CD8-positive, alpha-beta memory T cell (primary cell): ENCODE measurements at regions not wholly inside any gene's neighbourhood (a gene's known extent, or its start where the extent isn't known, plus 50 kb on each side); places are given as distances from the start of the nearest gene placed in this dataset.

Source experiments
- CTCF ChIA-PET: fragments of 350-600 bp; sonication (Branson Sonifier 250); formaldehyde crosslinking; loops from one replicate; lab custom pipeline; 2021; ENCODE audit warnings: antibody characterized with exemption; lab: Charles Lee
- POLR2A ChIA-PET: fragments of 350-600 bp; sonication (Branson Sonifier 250); formaldehyde crosslinking; loops from one replicate; lab custom pipeline; 2021; ENCODE audit warnings: antibody characterized with exemption; lab: Charles Lee
- DNase-seq, 5 donors: peaks; one replicate each; pipeline versions ENCODE4 v3.0.0 to v3.0.0-alpha.2; 2020 to 2022; ENCODE audit warnings: mixed read lengths in 1 of 5
- H3K27ac ChIP-seq: one replicate; pipeline ENCODE4 v1.7.0; 2013; ENCODE audit warnings: low read depth, mild to moderate bottlenecking, low read length, moderate library complexity
- H3K27me3 ChIP-seq: 2 replicates; pipeline ENCODE4 v1.7.0; 2013; ENCODE audit warnings: low read length, mild to moderate bottlenecking; ENCODE audit not compliant: insufficient read depth, poor library complexity, severe bottlenecking
- H3K36me3 ChIP-seq: 2 replicates; pipeline ENCODE4 v1.7.0; 2013; ENCODE audit warnings: mild to moderate bottlenecking, low read length, moderate library complexity; ENCODE audit not compliant: insufficient read depth
- H3K4me1 ChIP-seq: 2 replicates; pipeline ENCODE4 v1.7.0; 2013; ENCODE audit warnings: mild to moderate bottlenecking, low read length, moderate library complexity; ENCODE audit not compliant: insufficient read depth
- H3K4me3 ChIP-seq: 2 replicates; pipeline ENCODE4 v1.7.0; 2013; ENCODE audit warnings: mild to moderate bottlenecking, low read length
- H3K9me3 ChIP-seq: 2 replicates; pipeline ENCODE4 v1.7.0; 2013; ENCODE audit warnings: mild to moderate bottlenecking, low read length
- H3K27ac Mint-ChIP-seq, 8 donors: one replicate each; pipeline ENCODE4 v1.8.0; 2020 to 2021; ENCODE audit warnings: mixed read lengths in 8 of 8, mild to moderate bottlenecking in 6 of 8, inconsistent platforms in 3 of 8, moderate library complexity in 3 of 8
- H3K27me3 Mint-ChIP-seq, 2 donors: one replicate each; pipeline ENCODE4 v1.8.0; 2020 to 2021; ENCODE audit warnings: mixed read lengths in 2 of 2, mild to moderate bottlenecking in 1 of 2, moderate library complexity in 1 of 2
- H3K36me3 Mint-ChIP-seq, 3 donors: one replicate each; pipeline ENCODE4 v1.8.0; 2020 to 2021; ENCODE audit warnings: mixed read lengths in 3 of 3, inconsistent platforms in 1 of 3, mild to moderate bottlenecking in 1 of 3
- H3K4me1 Mint-ChIP-seq, 3 donors: one replicate each; pipeline ENCODE4 v1.8.0; 2020 to 2021; ENCODE audit warnings: mixed read lengths in 3 of 3, inconsistent platforms in 1 of 3, mild to moderate bottlenecking in 1 of 3
- H3K4me3 Mint-ChIP-seq, 7 donors: one replicate each; pipeline ENCODE4 v1.8.0; 2020 to 2021; ENCODE audit warnings: mixed read lengths in 7 of 7, mild to moderate bottlenecking in 6 of 7, moderate library complexity in 4 of 7, inconsistent platforms in 2 of 7
- H3K9me3 Mint-ChIP-seq, 5 donors: one replicate each; pipeline ENCODE4 v1.8.0; 2020 to 2022; ENCODE audit warnings: mixed read lengths in 5 of 5, mild to moderate bottlenecking in 3 of 5, moderate library complexity in 2 of 5, inconsistent platforms in 1 of 5

DNA sequence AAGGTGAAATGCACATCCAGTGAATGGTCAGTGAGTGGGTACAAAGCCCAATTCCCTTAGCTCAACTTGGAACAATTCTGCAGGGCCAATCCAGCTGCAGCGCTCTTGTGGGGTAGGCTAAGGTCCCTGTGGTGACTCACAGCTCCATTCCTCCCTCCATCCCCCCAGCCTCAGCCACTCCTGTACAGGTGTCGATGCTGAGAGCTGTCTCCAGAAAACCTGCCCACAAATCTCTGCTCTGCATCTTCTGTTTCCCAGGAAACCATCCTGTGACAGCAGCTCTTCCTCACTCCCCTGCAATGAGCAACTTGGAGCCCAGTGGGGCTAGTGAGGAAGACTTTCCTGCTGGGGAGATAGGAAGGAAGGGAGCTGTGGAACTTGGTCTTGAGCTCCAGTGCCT, 244.7 kb upstream of the GPR26 start:
- no peak overlapping the region for H3K4me3 Mint-ChIP-seq
- no peaks in the 10 kb centered on the region for H3K27me3 ChIP-seq
- H3K9me3 Mint-ChIP-seq, result peaks cover 0 to 3% (median 0%) of the 10 kb centered on the region in 5 donors
- ChIA-PET CTCF (no interaction called here), POLR2A (no interaction called here)
- peaks cover 24 to 41% of the 10 kb centered on the region in 2 donors for H3K27me3 Mint-ChIP-seq
- H3K4me1 ChIP-seq, result no peaks in the 10 kb centered on the region
- H3K9me3 ChIP-seq, result no peaks in the 10 kb centered on the region
- no peak for DNase-seq
- H3K27ac ChIP-seq, result no peak overlapping the region
- H3K27ac Mint-ChIP-seq, result no peak overlapping the region
- no peak overlapping the region for H3K4me3 ChIP-seq
- no peaks in the 10 kb centered on the region for H3K36me3 ChIP-seq
- H3K36me3 Mint-ChIP-seq, result peaks cover 0 to 6% (median 0%) of the 10 kb centered on the region in 3 donors
- H3K4me1 Mint-ChIP-seq, result no peaks in the 10 kb centered on the region

DNA sequence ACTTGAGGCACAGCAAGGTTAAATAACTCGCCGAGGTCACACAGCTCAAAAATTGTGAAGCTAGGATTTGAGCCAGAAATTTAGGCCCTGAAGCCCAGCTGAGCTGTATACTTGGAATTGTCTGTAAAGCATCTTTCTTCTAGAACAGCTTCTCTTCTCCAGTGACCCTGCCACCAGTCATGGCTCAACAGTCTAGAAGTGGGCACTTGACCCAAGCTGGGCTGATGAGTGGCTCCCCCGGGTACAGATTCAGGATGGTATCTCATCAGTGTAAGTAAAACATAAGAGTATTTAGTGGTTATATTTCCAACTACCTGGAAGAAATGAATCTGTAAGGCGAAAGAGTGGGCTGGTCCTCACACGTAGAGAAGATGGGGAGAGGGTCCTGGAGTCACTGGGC, 243.9 kb upstream of the GPR26 start:
- no peak overlapping the region for H3K4me3 Mint-ChIP-seq
- H3K9me3 ChIP-seq, result no peaks in the 10 kb centered on the region
- H3K36me3 ChIP-seq, result no peaks in the 10 kb centered on the region
- H3K36me3 Mint-ChIP-seq, result peaks cover 0 to 6% (median 0%) of the 10 kb centered on the region in 3 donors
- H3K27ac Mint-ChIP-seq, result no peak overlapping the region
- H3K4me3 ChIP-seq, result no peak overlapping the region
- DNase-seq, result no peak
- CTCF ChIA-PET, result no interaction called here
- no peaks in the 10 kb centered on the region for H3K4me1 Mint-ChIP-seq
- no peak overlapping the region for H3K27ac ChIP-seq
- peaks cover 0 to 3% (median 0%) of the 10 kb centered on the region in 5 donors for H3K9me3 Mint-ChIP-seq
- no peaks in the 10 kb centered on the region for H3K27me3 ChIP-seq
- peaks cover 22 to 39% of the 10 kb centered on the region in 2 donors for H3K27me3 Mint-ChIP-seq
- H3K4me1 ChIP-seq, result no peaks in the 10 kb centered on the region
- POLR2A ChIA-PET, result no interaction called here

DNA sequence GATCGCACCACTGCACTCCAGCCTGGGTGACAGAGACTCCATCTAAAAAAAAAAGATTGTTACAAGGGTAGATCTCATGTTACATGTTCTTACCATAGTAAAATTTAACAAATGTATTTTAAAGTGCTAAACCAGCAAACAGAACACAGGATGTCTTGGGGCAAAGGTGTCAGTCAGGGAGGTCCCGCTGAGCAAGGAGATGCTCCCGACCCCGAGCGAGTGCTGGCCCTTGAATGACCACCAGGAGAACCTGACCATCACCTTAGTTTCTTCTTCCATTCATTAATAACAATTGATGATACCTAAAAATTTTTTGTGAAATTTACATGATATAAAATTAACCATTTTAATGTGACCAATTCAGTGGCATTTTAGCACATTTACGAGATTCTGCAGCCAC, 241.6 kb upstream of the GPR26 start:
- ChIA-PET POLR2A (no interaction called here), CTCF (no interaction called here)
- no peaks in the 10 kb centered on the region for H3K27me3 ChIP-seq
- H3K4me3 ChIP-seq, result no peak overlapping the region
- H3K4me1 Mint-ChIP-seq, result no peaks in the 10 kb centered on the region
- H3K27me3 Mint-ChIP-seq, result peaks cover 16 to 39% of the 10 kb centered on the region in 2 donors
- DNase-seq, result no peak
- H3K27ac ChIP-seq, result no peak overlapping the region
- no peak overlapping the region for H3K27ac Mint-ChIP-seq
- no peaks in the 10 kb centered on the region for H3K36me3 ChIP-seq
- H3K36me3 Mint-ChIP-seq, result peaks cover 0 to under 1% (median 0%) of the 10 kb centered on the region in 3 donors
- no peaks in the 10 kb centered on the region for H3K9me3 Mint-ChIP-seq
- H3K4me3 Mint-ChIP-seq, result no peak overlapping the region
- H3K9me3 ChIP-seq, result no peaks in the 10 kb centered on the region
- no peaks in the 10 kb centered on the region for H3K4me1 ChIP-seq

DNA sequence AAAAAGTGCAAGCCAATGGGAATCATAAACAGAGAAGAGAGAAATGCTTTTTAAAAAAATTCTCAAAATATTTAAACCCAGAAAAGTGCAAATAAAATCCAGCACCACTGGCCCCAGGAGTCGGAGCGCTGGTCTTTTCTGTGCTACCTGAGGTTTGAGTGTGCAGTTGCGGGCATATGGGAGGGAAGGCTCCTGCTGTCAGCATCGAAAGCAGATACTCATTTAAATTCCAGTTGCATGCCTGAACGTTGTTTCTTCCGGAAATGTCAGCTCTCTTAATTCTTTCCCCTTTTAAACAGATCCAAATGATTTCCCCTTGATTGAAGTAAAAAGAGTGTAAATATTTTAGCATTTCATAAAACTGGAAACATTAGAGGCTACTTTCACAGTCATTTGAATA, 240.5 kb upstream of the GPR26 start:
- Histone ChIP-seq H3K27ac (no peak overlapping the region), H3K9me3 (no peaks in the 10 kb centered on the region), H3K36me3 (no peaks in the 10 kb centered on the region), H3K27me3 (no peaks in the 10 kb centered on the region), H3K4me3 (no peak overlapping the region), H3K4me1 (no peaks in the 10 kb centered on the region)
- ChIA-PET CTCF (no interaction called here), POLR2A (no interaction called here)
- Mint-ChIP-seq H3K9me3 (no peaks in the 10 kb centered on the region), H3K4me1 (no peaks in the 10 kb centered on the region), H3K36me3 (no peaks in the 10 kb centered on the region), H3K27ac (no peak overlapping the region), H3K27me3 (peaks cover 17 to 33% of the 10 kb centered on the region in 2 donors), H3K4me3 (no peak overlapping the region)
- DNase-seq, result no peak

DNA sequence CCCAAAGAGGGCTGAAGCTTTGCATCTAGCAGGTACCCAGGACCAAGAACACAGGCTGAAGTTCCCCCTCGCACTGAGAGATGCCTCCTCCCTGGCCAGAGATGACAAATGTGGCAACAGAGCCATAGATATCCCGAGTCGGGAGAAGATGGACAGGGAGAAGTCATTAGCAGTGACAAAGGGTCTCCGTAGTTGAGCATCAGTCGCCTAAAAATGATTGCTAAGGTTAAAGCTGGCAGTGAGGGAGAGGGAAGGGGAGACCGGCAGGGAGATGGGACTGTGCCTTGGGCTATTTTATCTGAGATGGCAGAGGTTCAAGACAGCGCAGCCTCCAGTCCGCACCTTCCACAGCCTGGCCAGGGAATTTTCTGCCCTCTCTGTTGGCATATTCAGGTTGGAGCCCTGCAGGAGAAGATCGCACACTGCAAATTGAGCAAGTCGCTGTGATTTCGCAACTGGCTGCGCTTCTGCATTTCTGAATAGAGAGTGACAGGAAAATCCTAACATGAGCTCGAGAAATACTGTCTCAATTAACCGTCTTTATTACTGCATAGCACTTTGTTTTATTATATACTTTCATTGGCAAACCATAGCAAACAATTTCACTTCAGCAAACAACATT, 238.9 kb upstream of the GPR26 start:
- H3K9me3 Mint-ChIP-seq, result peaks cover 0 to 2% (median 0%) of the 10 kb centered on the region in 5 donors
- H3K4me1 ChIP-seq, result no peaks in the 10 kb centered on the region
- H3K36me3 Mint-ChIP-seq, result no peaks in the 10 kb centered on the region
- no peaks in the 10 kb centered on the region for H3K36me3 ChIP-seq
- ChIA-PET POLR2A (no interaction called here), CTCF (no interaction called here)
- no peaks in the 10 kb centered on the region for H3K9me3 ChIP-seq
- no peak overlapping the region for H3K27ac ChIP-seq
- H3K27me3 ChIP-seq, result no peaks in the 10 kb centered on the region
- H3K4me3 Mint-ChIP-seq, result no peak overlapping the region
- H3K27me3 Mint-ChIP-seq, result peaks cover 17 to 36% of the 10 kb centered on the region in 2 donors
- no peak overlapping the region for H3K4me3 ChIP-seq
- H3K27ac Mint-ChIP-seq, result no peak overlapping the region
- no peaks in the 10 kb centered on the region for H3K4me1 Mint-ChIP-seq
- DNase-seq, result no peak

DNA sequence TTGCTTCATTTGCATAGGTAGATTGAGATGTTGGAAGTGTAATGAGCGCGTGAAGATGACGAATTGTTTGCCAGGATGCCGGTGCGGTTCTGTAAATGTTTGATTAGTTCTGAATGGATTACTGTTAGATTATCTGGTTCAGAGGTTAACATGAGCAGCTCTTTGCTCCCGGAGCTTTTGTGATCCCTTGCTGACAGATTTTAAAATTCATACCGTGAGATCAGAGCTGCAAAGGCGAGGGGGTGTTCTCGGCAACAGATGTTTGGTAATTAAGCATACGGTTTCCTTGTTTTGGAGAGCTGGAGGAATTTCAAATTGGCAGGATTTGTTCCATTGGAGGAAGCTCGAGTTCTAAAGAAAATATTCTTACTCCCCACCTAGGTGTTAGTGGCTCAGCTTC, 237.8 kb upstream of the GPR26 start:
- H3K4me3 Mint-ChIP-seq, result no peak overlapping the region
- no peak overlapping the region for H3K27ac Mint-ChIP-seq
- DNase-seq, result no peak
- no peaks in the 10 kb centered on the region for H3K36me3 ChIP-seq
- no peak overlapping the region for H3K4me3 ChIP-seq
- no peaks in the 10 kb centered on the region for H3K4me1 ChIP-seq
- no peak overlapping the region for H3K27ac ChIP-seq
- ChIA-PET CTCF (no interaction called here), POLR2A (no interaction called here)
- no peaks in the 10 kb centered on the region for H3K4me1 Mint-ChIP-seq
- H3K27me3 Mint-ChIP-seq, result peaks cover 12 to 35% of the 10 kb centered on the region in 2 donors
- no peaks in the 10 kb centered on the region for H3K9me3 ChIP-seq
- H3K27me3 ChIP-seq, result no peaks in the 10 kb centered on the region
- H3K9me3 Mint-ChIP-seq, result peaks cover 0 to 2% (median 0%) of the 10 kb centered on the region in 5 donors
- no peaks in the 10 kb centered on the region for H3K36me3 Mint-ChIP-seq

DNA sequence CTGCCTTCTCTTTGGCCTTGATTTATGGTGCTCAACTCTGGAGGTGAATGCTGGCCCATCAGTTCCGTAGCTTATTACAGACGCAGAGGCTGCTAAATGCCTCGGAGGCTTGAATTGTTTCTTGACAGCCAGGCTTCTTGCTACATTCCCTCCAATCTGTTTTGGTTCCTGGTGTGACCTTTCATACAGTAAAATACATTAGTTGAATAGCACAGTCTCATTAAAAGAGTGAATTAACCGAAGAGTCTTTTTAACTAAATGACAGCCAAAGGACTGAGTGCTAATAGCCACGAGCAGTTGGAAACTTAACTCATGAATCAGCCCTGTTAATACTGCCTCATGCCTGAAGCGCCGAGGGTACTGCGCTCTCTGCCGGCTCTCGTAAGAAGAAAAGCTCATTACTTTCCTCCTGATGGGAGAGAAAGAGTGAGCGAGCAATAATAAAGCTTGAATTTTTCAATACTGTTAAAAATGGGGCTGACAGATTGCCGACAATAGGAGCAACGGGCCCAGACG, 236.4 kb upstream of the GPR26 start:
- H3K9me3 Mint-ChIP-seq, result peaks cover 0 to 4% (median 0%) of the 10 kb centered on the region in 5 donors
- Histone ChIP-seq H3K4me1 (no peaks in the 10 kb centered on the region), H3K27ac (no peak overlapping the region), H3K4me3 (no peak overlapping the region), H3K27me3 (no peaks in the 10 kb centered on the region), H3K36me3 (no peaks in the 10 kb centered on the region), H3K9me3 (no peaks in the 10 kb centered on the region)
- H3K4me3 Mint-ChIP-seq, result no peak overlapping the region
- no peaks in the 10 kb centered on the region for H3K4me1 Mint-ChIP-seq
- ChIA-PET CTCF (interaction anchor here (1.3 kb wide), 1 partner anchor 9 kb away, joined by 4 read pairs; no protein-coding TSS in a partner anchor), POLR2A (no interaction called here)
- no peak for DNase-seq
- no peak overlapping the region for H3K27ac Mint-ChIP-seq
- no peaks in the 10 kb centered on the region for H3K36me3 Mint-ChIP-seq
- peaks cover 13 to 27% of the 10 kb centered on the region in 2 donors for H3K27me3 Mint-ChIP-seq

DNA sequence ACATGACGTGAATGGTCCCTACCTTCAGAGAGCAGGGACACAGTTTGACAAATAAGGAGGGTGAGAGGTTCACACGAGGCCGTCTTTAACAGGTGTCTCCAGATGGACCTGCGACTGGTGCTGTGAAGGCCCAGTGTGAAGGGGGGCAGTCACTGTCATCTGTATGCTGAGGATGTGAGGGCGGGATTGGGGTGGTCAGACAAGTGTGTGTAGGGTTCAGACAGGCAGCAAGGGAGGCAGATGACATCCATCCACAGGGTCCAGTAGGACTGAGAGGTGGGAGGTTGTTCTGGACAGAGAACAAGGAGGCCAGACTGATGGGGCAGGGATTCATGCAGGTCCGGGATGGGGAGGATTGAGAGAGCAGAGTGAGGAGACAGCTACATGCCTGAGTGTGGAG, 232.6 kb upstream of the GPR26 start:
- POLR2A ChIA-PET, result no interaction called here
- Mint-ChIP-seq H3K4me3 (no peak overlapping the region), H3K27me3 (peaks cover 10 to 15% of the 10 kb centered on the region in 2 donors), H3K9me3 (peaks cover 0 to 4% (median 0%) of the 10 kb centered on the region in 5 donors), H3K4me1 (no peaks in the 10 kb centered on the region), H3K27ac (peak overlapping the region in 1 of 8 donors; percentile 64), H3K36me3 (peaks cover 0 to 2% (median 0%) of the 10 kb centered on the region in 3 donors)
- Histone ChIP-seq H3K4me3 (no peak overlapping the region), H3K36me3 (no peaks in the 10 kb centered on the region), H3K27ac (no peak overlapping the region), H3K4me1 (no peaks in the 10 kb centered on the region), H3K9me3 (no peaks in the 10 kb centered on the region), H3K27me3 (no peaks in the 10 kb centered on the region)
- CTCF ChIA-PET, result no interaction called here
- DNase-seq, result no peak
